ENCODE measurements at regions not wholly inside any gene's neighbourhood (a gene's known extent, or its start where the extent isn't known, plus 50 kb on each side); places are given as distances from the start of the nearest gene placed in this dataset.
A peak's percentile ranks its signal among the peaks of the same experiment; 100 is the strongest.

DNA sequence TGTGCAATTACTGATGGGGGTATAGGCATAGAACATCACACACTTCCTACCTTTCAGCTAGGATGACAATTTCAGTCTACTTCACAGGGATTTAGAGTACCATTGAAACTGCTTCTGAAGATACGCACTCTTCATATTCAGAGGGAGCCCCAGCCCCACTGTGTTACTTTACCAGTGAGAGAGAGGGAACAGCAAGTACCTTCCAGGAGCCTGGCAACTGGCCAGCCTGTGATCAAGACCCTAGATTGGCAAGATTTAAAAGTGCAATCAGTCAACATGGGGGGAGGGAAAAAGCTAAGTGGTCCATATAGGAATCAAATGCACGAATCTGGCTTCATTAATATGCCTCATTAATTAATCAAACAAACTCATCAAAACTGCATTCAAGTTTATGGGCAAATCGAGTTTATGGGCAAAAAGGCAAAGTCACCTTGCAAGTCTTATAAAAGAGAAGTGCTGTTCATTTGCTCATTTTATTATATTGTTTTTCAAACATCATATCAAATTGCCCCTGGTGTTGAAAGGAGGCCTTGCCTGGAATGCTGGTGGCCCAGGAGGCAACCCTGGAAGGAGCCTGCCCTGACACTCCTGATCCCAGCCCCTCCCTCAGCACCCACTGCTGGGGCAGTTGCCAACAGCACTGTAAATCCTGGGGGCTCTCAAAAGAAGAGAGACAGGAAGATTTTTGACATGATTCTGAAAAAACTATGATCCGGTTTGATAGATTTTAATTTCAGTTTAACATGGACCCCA lies 184.9 kb upstream of the DPT start:
- TF ChIP-seq CTCF (IDR thresholded peaks at IDR 0.05), result no peak
- TF ChIP-seq POLR2A (IDR thresholded peaks at IDR 0.05), result no peak
- 74% methylated on average over 4 of the region's 4 CpGs for WGBS, 2 donors
- no peak overlapping the region for H3K4me3 ChIP-seq (ENCODE audit: low read depth, poor library complexity, severe bottlenecking)
- no peak for DNase-seq (ENCODE audit: low spot score in 2 of 2)
- intact Hi-C loops (cut with DNase I; ENCODE audit: low total_unique reads), result no loop called here

DNA sequence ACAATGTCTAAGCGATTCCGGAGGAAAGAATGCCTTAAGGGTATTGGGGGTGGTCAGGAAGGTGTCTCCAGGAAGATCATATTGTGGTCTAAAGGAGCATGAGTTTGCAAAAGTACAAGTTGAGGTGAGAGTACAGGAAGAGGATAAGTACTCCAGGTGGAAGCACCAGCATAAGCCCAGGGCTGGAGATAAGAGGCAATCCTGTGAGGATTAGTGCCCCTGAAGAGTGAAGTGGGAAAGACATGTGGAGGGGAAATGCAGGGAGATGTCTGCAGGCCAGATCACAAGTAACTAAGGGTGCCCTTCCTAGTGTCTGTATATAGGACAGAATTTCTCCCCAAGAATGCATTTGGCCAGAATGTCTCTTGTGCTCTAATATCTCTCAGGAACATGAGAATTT lies 188.3 kb upstream of the DPT start:
- TF ChIP-seq CTCF (IDR thresholded peaks at IDR 0.05) (no peak), POLR2A (IDR thresholded peaks at IDR 0.05) (no peak)
- intact Hi-C loops (cut with DNase I; ENCODE audit: low total_unique reads), result no loop called here
- H3K4me3 ChIP-seq (ENCODE audit: low read depth, poor library complexity, severe bottlenecking), result no peak overlapping the region
- 65 to 67% methylated on average over 2 of the region's 2 CpGs for WGBS, 2 donors
- no peak for DNase-seq (ENCODE audit: low spot score in 2 of 2)

GRCh38 chr1:168917796-168918195 lies 188.7 kb upstream of the ATP1B1 start:
- TF ChIP-seq CTCF (IDR thresholded peaks at IDR 0.05) (no peak), POLR2A (IDR thresholded peaks at IDR 0.05) (no peak)
- intact Hi-C loops (cut with DNase I; ENCODE audit: low total_unique reads), result no loop called here
- 91 to 98% methylated on average over 2 of the region's 2 CpGs for WGBS, 2 donors
- DNase-seq (ENCODE audit: low spot score in 2 of 2), result no peak
- H3K4me3 ChIP-seq (ENCODE audit: low read depth, poor library complexity, severe bottlenecking), result no peak overlapping the region

GRCh38 chr1:168918860-168919741 lies 187.4 kb upstream of the ATP1B1 start:
- no peak overlapping the region for H3K4me3 ChIP-seq (ENCODE audit: low read depth, poor library complexity, severe bottlenecking)
- no peak for TF ChIP-seq CTCF (IDR thresholded peaks at IDR 0.05)
- no peak for TF ChIP-seq POLR2A (IDR thresholded peaks at IDR 0.05)
- intact Hi-C loops (cut with DNase I; ENCODE audit: low total_unique reads), result no loop called here
- 71% methylated on average over 5 of the region's 5 CpGs for WGBS, 2 donors
- DNase-seq (ENCODE audit: low spot score in 2 of 2), result no peak

DNA sequence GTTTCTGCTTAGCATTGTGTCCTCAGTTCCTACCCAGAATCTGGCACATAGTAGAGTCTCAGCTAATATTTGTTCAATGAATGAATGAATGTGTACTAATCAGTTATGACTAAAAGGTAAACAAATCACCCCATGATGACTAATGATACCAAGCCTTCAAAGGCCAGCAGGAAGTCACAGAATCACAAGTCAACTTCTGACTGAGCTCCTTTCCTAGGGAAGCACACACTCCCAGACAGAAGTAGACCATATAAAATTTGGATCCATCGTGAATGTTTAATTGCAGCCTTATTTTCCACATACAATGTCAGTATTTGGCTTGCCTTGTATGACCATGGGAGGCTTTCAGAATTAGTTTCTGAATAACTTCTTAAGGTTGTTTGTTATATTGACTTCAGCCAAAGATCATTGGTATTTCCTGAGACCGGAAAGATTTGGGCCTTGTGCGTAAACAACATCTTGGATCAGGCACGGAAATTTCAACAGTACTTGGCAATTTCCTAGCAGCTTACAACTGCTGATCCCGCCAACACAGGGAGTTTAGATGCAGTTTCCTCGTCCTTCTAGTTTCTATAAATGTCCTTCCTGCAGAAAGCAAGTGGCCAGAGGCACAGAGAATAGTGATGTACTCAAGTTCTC lies 185.9 kb upstream of the ATP1B1 start:
- intact Hi-C loops (cut with DNase I; ENCODE audit: low total_unique reads), result no loop called here
- peak in 1 of 2 donors; percentile 46 for DNase-seq (ENCODE audit: low spot score in 2 of 2)
- no peak for TF ChIP-seq POLR2A (IDR thresholded peaks at IDR 0.05)
- no peak for TF ChIP-seq CTCF (IDR thresholded peaks at IDR 0.05)
- WGBS, 2 donors, result 47 to 62% methylated on average over 6 of the region's 6 CpGs
- H3K4me3 ChIP-seq (ENCODE audit: low read depth, poor library complexity, severe bottlenecking), result no peak overlapping the region
